Endothelial cell of umbilical vein (primary cell): ENCODE measurements at regions not wholly inside any gene's neighbourhood (a gene's known extent, or its start where the extent isn't known, plus 50 kb on each side); places are given as distances from the start of the nearest gene placed in this dataset.

Experiments
- BruUV-seq: library from RNA; stranded (reverse); fragments of 400-500 nt; replicated peaks from 2 replicates; lab custom pipeline; 2021; lab: Mats Ljungman, UMichigan
- CTCF ChIA-PET: fragments of 300-600, 350-600 bp; sonication (Branson Sonifier 250); formaldehyde crosslinking; loops from one replicate; lab custom pipeline; 2021; ENCODE audit warnings: antibody characterized with exemption, inconsistent platforms; lab: Charles Lee
- POLR2A ChIA-PET: fragments of 300-600, 350-600 bp; sonication (Branson Sonifier 250); formaldehyde crosslinking; loops from one replicate; lab custom pipeline; 2021; ENCODE audit warnings: antibody characterized with exemption, inconsistent platforms; lab: Charles Lee
- DNase-seq: peaks from one replicate; pipeline ENCODE4 v3.0.0-alpha.2; 2011; ENCODE audit warnings: low read depth, low spot score
- FAIRE-seq: peaks from 2 replicates; lab custom pipeline; 2011; peaks lifted over from hg19 to GRCh38; lab: Jason Lieb, UNC
- H2AFZ ChIP-seq: 2 replicates; pipeline ENCODE4 v1.6.0; 2012; ENCODE audit warnings: low read depth, low read length, control low read depth, inconsistent platforms
- H3K27ac ChIP-seq: 2 replicates; pipeline ENCODE4 v1.5.1; 2011; ENCODE audit warnings: low read depth, mild to moderate bottlenecking, control low read depth, low read length, moderate library complexity; ENCODE audit not compliant: insufficient read depth
- H3K27me3 ChIP-seq, 2 experiments: 2 replicates each; pipeline versions ENCODE4 v1.6.0 to v1.6.1; 2011; ENCODE audit warnings: low read length in 2 of 2, mixed read lengths in 1 of 2; ENCODE audit not compliant: control insufficient read depth in 2 of 2, insufficient read depth in 2 of 2
- H3K36me3 ChIP-seq, 2 experiments: 2 replicates in 1 of 2; 3 replicates in 1 of 2; pipeline ENCODE4 v1.5.1; 2011; ENCODE audit warnings: low read length in 2 of 2, mild to moderate bottlenecking in 1 of 2, moderate library complexity in 1 of 2; ENCODE audit not compliant: control insufficient read depth in 2 of 2, insufficient read depth in 2 of 2; ENCODE audit errors: extremely low read depth in 1 of 2
- H3K4me1 ChIP-seq: 3 replicates; pipeline ENCODE4 v1.5.1; 2011; ENCODE audit warnings: mild to moderate bottlenecking, low read length; ENCODE audit not compliant: control insufficient read depth, insufficient read depth; ENCODE audit errors: extremely low read depth
- H3K4me2 ChIP-seq: 2 replicates; pipeline ENCODE4 v1.6.1; 2011; ENCODE audit warnings: low read length, control low read depth, mixed read lengths; ENCODE audit not compliant: insufficient read depth
- H3K4me3 ChIP-seq, 3 experiments: fragments of 200-600 bp in 1 of 3; sonication (generic), shearing (Covaris generic) in 1 of 3; replicated peaks in 1 of 3; 2 replicates each; pipeline ENCODE4 v1.5.1; 2011 to 2016; ENCODE audit warnings: control low read depth in 3 of 3, low read length in 3 of 3, mild to moderate bottlenecking in 2 of 3, inconsistent platforms in 1 of 3, low read depth in 1 of 3, moderate library complexity in 1 of 3; ENCODE audit not compliant: insufficient read depth in 1 of 3
- H3K79me2 ChIP-seq: 2 replicates; pipeline ENCODE4 v1.6.0; 2012; ENCODE audit warnings: low read length, inconsistent platforms; ENCODE audit not compliant: control insufficient read depth, insufficient read depth
- H3K9ac ChIP-seq: replicated peaks from 2 replicates; pipeline ENCODE3; 2011; ENCODE audit warnings: low read length, control low read depth; ENCODE audit not compliant: insufficient read depth; ENCODE audit errors: extremely low read depth
- H3K9me1 ChIP-seq: replicated peaks from 3 replicates; pipeline ENCODE4 v1.6.0; 2011; ENCODE audit warnings: mild to moderate bottlenecking, low read length; ENCODE audit not compliant: control insufficient read depth, insufficient read depth; ENCODE audit errors: extremely low read depth
- H3K9me3 ChIP-seq: replicated peaks from 2 replicates; pipeline ENCODE4 v1.5.1; 2012; ENCODE audit warnings: low read length, inconsistent platforms; ENCODE audit not compliant: control insufficient read depth, insufficient read depth
- H4K20me1 ChIP-seq: replicated peaks from 2 replicates; pipeline ENCODE3; 2011; ENCODE audit warnings: mild to moderate bottlenecking, low read length; ENCODE audit not compliant: control insufficient read depth, insufficient read depth; ENCODE audit errors: extremely low read depth
- EZH2 ChIP-seq: IDR thresholded peaks from 2 replicates; pipeline ENCODE4 v1.6.1; 2012; ENCODE audit warnings: borderline replicate concordance, low read depth, mild to moderate bottlenecking, moderate library complexity, low read length, inconsistent platforms; ENCODE audit not compliant: severe bottlenecking
- FOS ChIP-seq: IDR thresholded peaks from 2 replicates; pipeline ENCODE4 v1.6.1; 2011; ENCODE audit warnings: mild to moderate bottlenecking, low read length, moderate library complexity, borderline replicate concordance; ENCODE audit not compliant: insufficient read depth
- GATA2 ChIP-seq: IDR thresholded peaks from 2 replicates; pipeline ENCODE4 v1.7.0; 2011; ENCODE audit warnings: low read depth, mild to moderate bottlenecking, moderate library complexity, mixed read lengths, low read length; ENCODE audit not compliant: insufficient read length, insufficient read depth
- JUN ChIP-seq: IDR thresholded peaks from 2 replicates; pipeline ENCODE4 v1.6.1; 2011; ENCODE audit warnings: borderline replicate concordance, low read depth; ENCODE audit not compliant: insufficient read length, insufficient read depth
- MYC ChIP-seq: IDR thresholded peaks from one replicate; pipeline ENCODE4 v1.6.1; 2011; ENCODE audit warnings: mild to moderate bottlenecking, low read depth, low read length
- POLR2A ChIP-seq: IDR thresholded peaks from 2 replicates; pipeline ENCODE4 v1.6.1; 2012; ENCODE audit warnings: low read depth, mild to moderate bottlenecking, control low read depth, low read length
- POLR2AphosphoS5 ChIP-seq: IDR thresholded peaks from 2 replicates; pipeline ENCODE4 v1.6.1; 2012; ENCODE audit warnings: low read depth, mild to moderate bottlenecking, control low read depth, low read length, moderate library complexity; ENCODE audit not compliant: insufficient read depth
- dilution Hi-C: fragments of 300-500 bp; cut with MboI; formaldehyde crosslinking; loops from one replicate; pipeline ENCODE4 v1.15.0; 2019; ENCODE audit warnings: low sequenced_read_pairs; ENCODE audit not compliant: extremely low pct_ligation_motif_present
- intact Hi-C: fragments of 100-400 bp; cut with micrococcal nuclease; formaldehyde crosslinking; loops from one replicate; pipeline ENCODE4 v1.10.0; 2022
- TF ChIP-seq, protein P1 (sequence below): IDR thresholded peaks from 2 replicates; pipeline ENCODE4 v1.6.1; 2011; ENCODE audit not compliant: insufficient read depth, insufficient read length
- TF ChIP-seq, protein P2 (sequence below), 2 donors: IDR thresholded peaks; 1 replicate in 1 of 2; 2 replicates in 1 of 2; pipeline ENCODE4 v1.5.1; 2011; ENCODE audit warnings: low read length in 2 of 2, mild to moderate bottlenecking in 2 of 2, moderate library complexity in 2 of 2, control low read depth in 1 of 2, inconsistent platforms in 1 of 2, low read depth in 1 of 2; ENCODE audit not compliant: insufficient read depth in 1 of 2; ENCODE audit errors: extremely low read depth in 1 of 2

DNA sequence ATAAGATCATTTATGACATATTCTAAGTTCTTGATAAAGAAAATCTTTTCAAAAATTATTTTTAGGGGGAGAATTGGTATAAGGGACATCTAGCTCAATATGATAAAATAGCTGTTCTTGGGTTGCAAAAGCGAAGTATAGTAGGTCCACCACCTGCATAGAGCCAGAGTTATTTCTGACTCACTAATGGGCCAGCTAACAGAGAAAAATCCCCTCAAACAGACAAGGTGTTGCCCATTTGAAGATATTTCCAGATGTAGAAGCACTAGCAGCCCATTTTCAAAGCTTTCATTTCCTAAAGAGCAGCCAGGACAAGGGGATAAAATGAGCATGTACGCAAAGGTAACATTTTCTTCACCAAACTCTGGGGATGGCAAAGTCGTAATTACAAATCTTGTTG, 165.7 kb upstream of the FN1 start:
- Histone ChIP-seq H3K4me1 (peaks cover 24% of the 10 kb centered on the region), H3K4me2 (peak overlapping the region; percentile 84), H3K36me3 (no peaks in the 10 kb centered on the region), H3K27ac (peak overlapping the region; percentile 85), H3K79me2 (no peaks in the 10 kb centered on the region), H3K4me3 (no peak overlapping the region), H3K9ac (peak overlapping the region; percentile 39), H3K9me1 (no peaks in the 10 kb centered on the region), H3K9me3 (no peaks in the 10 kb centered on the region), H2AFZ (no peak overlapping the region), H4K20me1 (no peaks in the 10 kb centered on the region), H3K27me3 (no peaks in the 10 kb centered on the region)
- FAIRE-seq (no peak), DNase-seq (no peak)
- TSS peak; percentile 4 for BruUV-seq
- intact Hi-C loops, result loop anchor here (5.0 kb wide), 1 partner anchor 91 kb away; no protein-coding TSS in a partner anchor
- CTCF ChIA-PET, result interaction anchor here (0.7 to 3.4 kb wide), 10 partner anchors 11 to 330 kb away, joined by 3 to 16 read pairs (median 4); no protein-coding TSS in a partner anchor
- dilution Hi-C loops, result no loop called here
- POLR2A ChIA-PET, result interaction anchor here (0.9 to 1.6 kb wide), 4 partner anchors 61 to 165 kb away, joined by 3 to 8 read pairs (median 4); no protein-coding TSS in a partner anchor
- TF ChIP-seq POLR2AphosphoS5 (no peak), POLR2A (no peak), FOS (no peak), MYC (no peak), GATA2 (no peak), JUN (no peak), EZH2 (no peak)
- TF ChIP-seq, protein P1, sequence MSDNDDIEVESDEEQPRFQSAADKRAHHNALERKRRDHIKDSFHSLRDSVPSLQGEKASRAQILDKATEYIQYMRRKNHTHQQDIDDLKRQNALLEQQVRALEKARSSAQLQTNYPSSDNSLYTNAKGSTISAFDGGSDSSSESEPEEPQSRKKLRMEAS, result no peak
- TF ChIP-seq, protein P2, sequence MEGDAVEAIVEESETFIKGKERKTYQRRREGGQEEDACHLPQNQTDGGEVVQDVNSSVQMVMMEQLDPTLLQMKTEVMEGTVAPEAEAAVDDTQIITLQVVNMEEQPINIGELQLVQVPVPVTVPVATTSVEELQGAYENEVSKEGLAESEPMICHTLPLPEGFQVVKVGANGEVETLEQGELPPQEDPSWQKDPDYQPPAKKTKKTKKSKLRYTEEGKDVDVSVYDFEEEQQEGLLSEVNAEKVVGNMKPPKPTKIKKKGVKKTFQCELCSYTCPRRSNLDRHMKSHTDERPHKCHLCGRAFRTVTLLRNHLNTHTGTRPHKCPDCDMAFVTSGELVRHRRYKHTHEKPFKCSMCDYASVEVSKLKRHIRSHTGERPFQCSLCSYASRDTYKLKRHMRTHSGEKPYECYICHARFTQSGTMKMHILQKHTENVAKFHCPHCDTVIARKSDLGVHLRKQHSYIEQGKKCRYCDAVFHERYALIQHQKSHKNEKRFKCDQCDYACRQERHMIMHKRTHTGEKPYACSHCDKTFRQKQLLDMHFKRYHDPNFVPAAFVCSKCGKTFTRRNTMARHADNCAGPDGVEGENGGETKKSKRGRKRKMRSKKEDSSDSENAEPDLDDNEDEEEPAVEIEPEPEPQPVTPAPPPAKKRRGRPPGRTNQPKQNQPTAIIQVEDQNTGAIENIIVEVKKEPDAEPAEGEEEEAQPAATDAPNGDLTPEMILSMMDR (IDR thresholded peaks at IDR 0.05; ENCODE audit: extremely low read depth in 1 of 2, insufficient read depth in 1 of 2, low read depth in 1 of 2, low read length in 2 of 2), result no peak
